T-cell (primary cell): ENCODE measurements at regions not wholly inside any gene's neighbourhood (a gene's known extent, or its start where the extent isn't known, plus 50 kb on each side); places are given as distances from the start of the nearest gene placed in this dataset.

Source experiments
- ATAC-seq, 4 experiments: fragments of 200-7000 bp in 3 of 4; fragments of 150-1000 bp in 1 of 4; cut with Tn5 transposase; replicated peaks in 1 of 4; 1 replicate in 3 of 4; 2 replicates in 1 of 4; pipeline ENCODE4 v1.10.0; 2021; ENCODE audit warnings: moderate library complexity in 3 of 4, mild to moderate bottlenecking in 2 of 4, moderate number of reproducible peaks in 1 of 4
- CTCF ChIA-PET, 2 donors: fragments of 300-600 bp; sonication (Branson Sonifier 250); formaldehyde crosslinking; loops; one replicate each; lab custom pipeline; 2022; ENCODE audit warnings: antibody characterized with exemption in 2 of 2; lab: Charles Lee
- POLR2A ChIA-PET, 2 donors: fragments of 300-600 bp; sonication (Branson Sonifier 250); formaldehyde crosslinking; loops; one replicate each; lab custom pipeline; 2022; ENCODE audit warnings: antibody characterized with exemption in 2 of 2; lab: Charles Lee
- DNase-seq, 35 experiments: peaks; one replicate each; pipeline versions ENCODE4 v3.0.0 to v3.0.0-alpha.2; 2013 to 2023
- H3K27ac ChIP-seq: one replicate; pipeline ENCODE4 v1.5.1; 2013; ENCODE audit warnings: low read length
- H3K27me3 ChIP-seq, 2 experiments: replicated peaks in 1 of 2; 1 replicate in 1 of 2; 2 replicates in 1 of 2; pipeline versions ENCODE4 v1.6.1 to v1.7.0; 2013; ENCODE audit warnings: low read length in 1 of 2, mixed read lengths in 1 of 2; ENCODE audit not compliant: control insufficient read depth in 2 of 2, insufficient read depth in 2 of 2; ENCODE audit errors: extremely low read depth in 1 of 2
- H3K36me3 ChIP-seq, 2 donors: 1 replicate in 1 of 2; 2 replicates in 1 of 2; pipeline versions ENCODE4 v1.6.1 to v1.7.0; 2013; ENCODE audit warnings: low read length in 1 of 2; ENCODE audit not compliant: control insufficient read depth in 2 of 2, insufficient read depth in 1 of 2; ENCODE audit errors: extremely low read depth in 1 of 2
- H3K4me1 ChIP-seq, 2 experiments: 1 replicate in 1 of 2; 2 replicates in 1 of 2; pipeline versions ENCODE4 v1.6.1 to v1.7.0; 2013; ENCODE audit warnings: low read length in 2 of 2, mixed read lengths in 1 of 2; ENCODE audit not compliant: insufficient read depth in 2 of 2, control insufficient read depth in 1 of 2; ENCODE audit errors: extremely low read depth in 1 of 2
- H3K4me3 ChIP-seq, 2 donors: 1 replicate in 1 of 2; 2 replicates in 1 of 2; pipeline versions ENCODE4 v1.5.1 to v1.7.0; 2013; ENCODE audit warnings: mild to moderate bottlenecking in 2 of 2, low read length in 1 of 2, moderate library complexity in 1 of 2; ENCODE audit not compliant: control insufficient read depth in 1 of 2; ENCODE audit errors: extremely low read depth in 1 of 2
- H3K9me3 ChIP-seq: 2 replicates; pipeline ENCODE4 v1.7.0; 2013
- H3K27ac Mint-ChIP-seq, 2 donors: one replicate each; pipeline ENCODE4 v1.8.0; 2020 to 2021; ENCODE audit warnings: mild to moderate bottlenecking in 2 of 2, mixed read lengths in 2 of 2
- H3K27me3 Mint-ChIP-seq, 2 donors: one replicate each; pipeline ENCODE4 v1.8.0; 2021 to 2022; ENCODE audit warnings: mixed read lengths in 2 of 2
- H3K36me3 Mint-ChIP-seq: one replicate; pipeline ENCODE4 v1.8.0; 2021; ENCODE audit warnings: mixed read lengths
- H3K4me1 Mint-ChIP-seq, 3 donors: one replicate each; pipeline ENCODE4 v1.8.0; 2020 to 2022; ENCODE audit warnings: mixed read lengths in 3 of 3, mild to moderate bottlenecking in 1 of 3
- H3K4me3 Mint-ChIP-seq, 3 donors: one replicate each; pipeline ENCODE4 v1.8.0; 2020 to 2022; ENCODE audit warnings: mild to moderate bottlenecking in 3 of 3, mixed read lengths in 3 of 3, moderate library complexity in 3 of 3
- H3K9me3 Mint-ChIP-seq, 3 donors: one replicate each; pipeline ENCODE4 v1.8.0; 2020 to 2022; ENCODE audit warnings: mixed read lengths in 3 of 3
- WGBS: methylation state at CpG from one replicate; pipeline ENCODE4 v1.1.5; 2013; ENCODE audit warnings: missing lambda C conversion rate; ENCODE audit not compliant: insufficient coverage; 5-methylcytosine and 5-hydroxymethylcytosine counted together

GRCh38 chr6:129938249-129939020 lies 77.3 kb upstream of the TMEM244 start:
- Mint-ChIP-seq H3K9me3 (no peaks in the 10 kb centered on the region), H3K36me3 (no peaks in the 10 kb centered on the region), H3K27me3 (peaks cover 19 to 27% of the 10 kb centered on the region in 2 donors), H3K4me1 (peaks cover 0 to 4% (median 3%) of the 10 kb centered on the region in 3 donors), H3K4me3 (no peak overlapping the region), H3K27ac (no peak overlapping the region)
- no CpG with 5 or more reads among the region's 8 CpGs for WGBS
- no peak for DNase-seq
- no peak overlapping the region for H3K27ac ChIP-seq
- H3K36me3 ChIP-seq: no peaks in the 10 kb centered on the region
- peaks cover 0 to 3% of the 10 kb centered on the region in 2 experiments for H3K27me3 ChIP-seq
- no peaks in the 10 kb centered on the region for H3K4me1 ChIP-seq
- no peaks in the 10 kb centered on the region for H3K9me3 ChIP-seq
- ATAC-seq: no peak
- H3K4me3 ChIP-seq: no peak overlapping the region
- CTCF ChIA-PET: interaction anchor here (0.7 to 2.3 kb wide), 12 partner anchors 9 to 441 kb away, joined by 3 to 15 read pairs (median 4); partner anchors contain the start of gene L3MBTL3 (in 1 of the 2)
- POLR2A ChIA-PET: no interaction called here

DNA sequence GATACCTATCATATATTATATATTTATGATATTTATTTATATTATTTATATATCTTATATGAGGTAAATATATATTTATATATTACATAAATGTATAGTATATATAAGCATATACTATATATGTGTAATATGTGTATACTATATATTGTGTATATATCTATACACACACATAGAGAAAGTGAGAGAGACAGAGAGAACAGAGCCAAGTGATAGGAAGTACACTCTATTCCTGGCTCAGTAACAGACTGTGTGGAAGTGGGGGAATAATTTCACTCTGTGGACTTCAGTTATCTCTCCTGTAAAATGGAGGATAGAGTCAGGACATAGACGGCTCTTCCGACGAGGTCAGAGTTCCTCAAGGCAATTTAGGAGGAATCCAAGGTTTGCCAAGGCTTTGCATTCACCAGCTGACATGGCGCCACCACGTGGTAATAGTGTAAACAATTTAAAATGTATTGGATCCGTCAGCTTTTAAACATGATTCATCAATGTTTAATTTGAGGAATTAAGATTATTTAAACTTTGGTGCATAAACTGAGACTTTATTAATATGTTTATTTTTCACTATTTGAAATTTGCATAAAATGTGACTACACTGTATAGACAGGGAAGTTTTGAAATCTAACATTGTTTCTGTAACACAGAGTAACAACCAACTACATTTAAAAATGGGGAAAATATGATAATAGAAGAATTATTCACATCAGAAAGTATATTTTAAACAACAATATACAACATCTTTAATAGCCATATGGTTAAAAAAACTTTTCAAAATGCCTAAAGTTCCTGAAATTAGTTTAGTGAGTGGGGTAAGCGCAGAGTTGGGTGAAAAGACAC lies 75.4 kb upstream of the TMEM244 start:
- POLR2A ChIA-PET: no interaction called here
- 0% methylated on average over 3 of the region's 7 CpGs for WGBS
- peaks cover 19 to 25% of the 10 kb centered on the region in 2 donors for H3K27me3 Mint-ChIP-seq

DNA sequence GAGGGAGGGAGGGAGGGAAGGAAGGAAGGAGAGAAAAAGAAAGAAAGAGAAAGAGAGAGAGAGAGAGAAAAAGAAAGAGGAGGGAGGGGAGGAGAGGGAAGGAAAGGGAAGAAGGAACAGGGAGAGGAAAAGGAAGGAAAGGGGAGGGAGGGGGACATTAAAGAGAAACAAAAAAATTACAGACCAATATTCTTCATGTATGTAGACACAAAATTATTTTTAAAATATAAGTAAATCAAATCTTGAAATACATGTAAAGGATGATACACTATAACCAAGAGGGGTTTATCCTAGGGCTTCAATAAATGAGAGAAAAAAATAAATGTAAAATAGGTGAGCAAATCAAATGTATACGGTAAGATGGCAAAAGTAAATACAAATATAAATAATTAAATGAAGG lies 71.2 kb upstream of the TMEM244 start:
- POLR2A ChIA-PET: no interaction called here
- DNase-seq (no peak), ATAC-seq (no peak)
- no peak overlapping the region for H3K4me3 ChIP-seq
- Mint-ChIP-seq H3K36me3 (no peaks in the 10 kb centered on the region), H3K9me3 (no peaks in the 10 kb centered on the region), H3K4me3 (no peak overlapping the region), H3K27ac (no peak overlapping the region), H3K4me1 (peaks cover 0 to 4% (median 3%) of the 10 kb centered on the region in 3 donors), H3K27me3 (peaks cover 0 to 2% of the 10 kb centered on the region in 2 donors)
- H3K27me3 ChIP-seq: no peaks in the 10 kb centered on the region
- no CpG with 5 or more reads among the region's 1 CpG for WGBS
- H3K9me3 ChIP-seq: no peaks in the 10 kb centered on the region
- no peaks in the 10 kb centered on the region for H3K36me3 ChIP-seq
- no peaks in the 10 kb centered on the region for H3K4me1 ChIP-seq
- CTCF ChIA-PET: no interaction called here
- H3K27ac ChIP-seq: no peak overlapping the region

More for the DNA sequence above, 75.4 kb upstream of the TMEM244 start:
- peak in 27 of 35 experiments; percentile 5 to 70 (median 20) for DNase-seq
- ATAC-seq: peak in 2 of 4 experiments; percentile 40 to 53
- Mint-ChIP-seq H3K9me3 (no peaks in the 10 kb centered on the region), H3K4me3 (no peak overlapping the region), H3K4me1 (peaks cover 0 to 4% (median 3%) of the 10 kb centered on the region in 3 donors), H3K27ac (no peak overlapping the region), H3K36me3 (no peaks in the 10 kb centered on the region)
- Histone ChIP-seq H3K4me1 (no peaks in the 10 kb centered on the region), H3K36me3 (no peaks in the 10 kb centered on the region), H3K4me3 (no peak overlapping the region), H3K9me3 (no peaks in the 10 kb centered on the region), H3K27me3 (peaks cover 0 to 3% of the 10 kb centered on the region in 2 experiments), H3K27ac (no peak overlapping the region)
- CTCF ChIA-PET: interaction anchor here (0.6 to 0.9 kb wide), 2 partner anchors 335 to 339 kb away, joined by 6 to 18 read pairs; no protein-coding TSS in a partner anchor

GRCh38 chr6:129929433-129929832 lies 68.3 kb upstream of the TMEM244 start:
- DNase-seq: no peak

GRCh38 chr6:129923530-129924250 lies 62.6 kb upstream of the TMEM244 start:
- CTCF ChIA-PET: interaction anchor here in 1 of 2 donors (1.0 kb wide), 1 partner anchor 11 kb away, joined by 3 read pairs; no protein-coding TSS in a partner anchor
- H3K27me3 Mint-ChIP-seq: peaks cover 0 to 2% of the 10 kb centered on the region in 2 donors
- no peak overlapping the region for H3K4me3 Mint-ChIP-seq
- no peaks in the 10 kb centered on the region for H3K9me3 Mint-ChIP-seq
- DNase-seq (no peak), ATAC-seq (no peak)
- H3K27me3 ChIP-seq: no peaks in the 10 kb centered on the region
- POLR2A ChIA-PET: no interaction called here
- H3K4me1 Mint-ChIP-seq: no peaks in the 10 kb centered on the region
- no peak overlapping the region for H3K4me3 ChIP-seq
- H3K36me3 ChIP-seq: no peaks in the 10 kb centered on the region
- no peak overlapping the region for H3K27ac Mint-ChIP-seq
- H3K36me3 Mint-ChIP-seq: no peaks in the 10 kb centered on the region
- H3K27ac ChIP-seq: no peak overlapping the region
- H3K9me3 ChIP-seq: no peaks in the 10 kb centered on the region
- H3K4me1 ChIP-seq: no peaks in the 10 kb centered on the region

More at GRCh38 chr6:129929433-129929832, 68.3 kb upstream of the TMEM244 start:
- Mint-ChIP-seq H3K36me3 (no peaks in the 10 kb centered on the region), H3K4me1 (no peaks in the 10 kb centered on the region), H3K9me3 (no peaks in the 10 kb centered on the region), H3K4me3 (no peak overlapping the region), H3K27ac (no peak overlapping the region), H3K27me3 (peaks cover 0 to 2% of the 10 kb centered on the region in 2 donors)
- ChIA-PET CTCF (interaction anchor here in 1 of 2 donors (1.3 kb wide), 1 partner anchor 9 kb away, joined by 4 read pairs; no protein-coding TSS in a partner anchor), POLR2A (no interaction called here)
- H3K36me3 ChIP-seq: no peaks in the 10 kb centered on the region
- H3K27me3 ChIP-seq: no peaks in the 10 kb centered on the region
- WGBS: no CpG with 5 or more reads among the region's 1 CpG
- no peak for ATAC-seq
- no peak overlapping the region for H3K4me3 ChIP-seq
- H3K27ac ChIP-seq: no peak overlapping the region
- H3K4me1 ChIP-seq: no peaks in the 10 kb centered on the region
- H3K9me3 ChIP-seq: no peaks in the 10 kb centered on the region
